HEK293 (cell line): ENCODE measurements at regions not wholly inside any gene's neighbourhood (a gene's known extent, or its start where the extent isn't known, plus 50 kb on each side); places are given as distances from the start of the nearest gene placed in this dataset.

Experiments
- CTCF ChIP-seq: fragments of 450-650 bp; formaldehyde crosslinking; IDR thresholded peaks from 2 replicates; pipeline ENCODE4 v1.5.1; 2016; ENCODE audit warnings: missing biosample characterization, missing genetic modification characterization
- GLIS1 ChIP-seq: fragments of 450-650 bp; formaldehyde crosslinking; IDR thresholded peaks from 2 replicates; pipeline ENCODE4 v1.5.1; 2016; ENCODE audit warnings: missing biosample characterization, missing genetic modification characterization
- HOXC10 ChIP-seq: sonication (generic); formaldehyde crosslinking; IDR thresholded peaks from 2 replicates; pipeline ENCODE4 v1.8.1; 2023; ENCODE audit warnings: mild to moderate bottlenecking, missing genetic modification reagents
- SP3 ChIP-seq: fragments of 450-650 bp; formaldehyde crosslinking; IDR thresholded peaks from 2 replicates; pipeline ENCODE4 v1.5.1; 2016; ENCODE audit warnings: missing biosample characterization, missing genetic modification characterization
- TRIM28 ChIP-seq: IDR thresholded peaks from 2 replicates; pipeline ENCODE4 v1.6.1; 2011; ENCODE audit warnings: low read length, control low read depth, borderline replicate concordance
- ZBTB8A ChIP-seq: fragments of 450-650 bp; formaldehyde crosslinking; IDR thresholded peaks from 2 replicates; pipeline ENCODE4 v1.5.1; 2016; ENCODE audit warnings: missing biosample characterization, missing genetic modification characterization
- ZFP3 ChIP-seq: fragments of 450-650 bp; formaldehyde crosslinking; IDR thresholded peaks from 2 replicates; pipeline ENCODE4 v1.5.1; 2016; ENCODE audit warnings: low read depth, missing biosample characterization, missing genetic modification characterization
- ZNF274 ChIP-seq, 2 experiments: fragments of 200-500 bp in 1 of 2; fragments of 450-650 bp in 1 of 2; sonication (Bioruptor generic) in 1 of 2; formaldehyde crosslinking in 1 of 2; IDR thresholded peaks; 2 replicates each; pipeline versions ENCODE4 v1.5.1 to v1.6.1; 2014 to 2016; ENCODE audit warnings: borderline replicate concordance in 1 of 2, inconsistent platforms in 1 of 2, low read length in 1 of 2, missing biosample characterization in 1 of 2, missing genetic modification characterization in 1 of 2
- ZNF645 ChIP-seq: fragments of 450-650 bp; formaldehyde crosslinking; IDR thresholded peaks from 2 replicates; pipeline ENCODE4; 2016; ENCODE audit warnings: missing biosample characterization, missing genetic modification characterization
- TF ChIP-seq, protein P1 (sequence below): fragments of 450-650 bp; formaldehyde crosslinking; IDR thresholded peaks from 2 replicates; pipeline ENCODE4 v1.5.1; 2016; ENCODE audit warnings: missing biosample characterization, missing genetic modification characterization

DNA sequence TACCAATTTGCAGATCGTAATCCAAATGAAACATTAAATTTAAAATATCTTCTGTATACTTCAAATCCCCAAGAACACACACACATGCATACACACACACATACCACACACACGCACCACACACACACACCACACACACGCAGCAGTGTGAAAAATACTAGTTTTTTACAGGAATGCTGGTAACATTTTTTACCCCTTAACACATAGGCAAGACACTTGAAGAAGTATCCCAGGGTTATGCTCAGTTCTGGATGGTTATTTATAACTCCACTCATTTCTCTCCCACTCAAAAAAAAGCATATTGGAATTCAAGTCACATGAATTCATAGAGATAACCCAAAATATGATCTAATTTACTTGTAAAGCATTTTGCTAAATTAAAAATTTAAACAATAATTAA, 325.5 kb upstream of the SLC7A11 start:
- TF ChIP-seq ZFP3 (no peak), GLIS1 (tag by site-specific recombination) (no peak), ZNF274 (IDR thresholded peaks at IDR 0.05; ENCODE audit: low read length) (no peak), ZNF274 (tag by site-specific recombination; IDR thresholded peaks at IDR 0.05; ENCODE audit: borderline replicate concordance) (no peak), ZNF645 (tag by site-specific recombination) (no peak), SP3 (tag by site-specific recombination) (no peak), HOXC10 (CRISPR knock-in tag) (no peak), CTCF (tag by site-specific recombination) (no peak), TRIM28 (no peak), ZBTB8A (tag by site-specific recombination) (no peak)
- TF ChIP-seq, protein P1, sequence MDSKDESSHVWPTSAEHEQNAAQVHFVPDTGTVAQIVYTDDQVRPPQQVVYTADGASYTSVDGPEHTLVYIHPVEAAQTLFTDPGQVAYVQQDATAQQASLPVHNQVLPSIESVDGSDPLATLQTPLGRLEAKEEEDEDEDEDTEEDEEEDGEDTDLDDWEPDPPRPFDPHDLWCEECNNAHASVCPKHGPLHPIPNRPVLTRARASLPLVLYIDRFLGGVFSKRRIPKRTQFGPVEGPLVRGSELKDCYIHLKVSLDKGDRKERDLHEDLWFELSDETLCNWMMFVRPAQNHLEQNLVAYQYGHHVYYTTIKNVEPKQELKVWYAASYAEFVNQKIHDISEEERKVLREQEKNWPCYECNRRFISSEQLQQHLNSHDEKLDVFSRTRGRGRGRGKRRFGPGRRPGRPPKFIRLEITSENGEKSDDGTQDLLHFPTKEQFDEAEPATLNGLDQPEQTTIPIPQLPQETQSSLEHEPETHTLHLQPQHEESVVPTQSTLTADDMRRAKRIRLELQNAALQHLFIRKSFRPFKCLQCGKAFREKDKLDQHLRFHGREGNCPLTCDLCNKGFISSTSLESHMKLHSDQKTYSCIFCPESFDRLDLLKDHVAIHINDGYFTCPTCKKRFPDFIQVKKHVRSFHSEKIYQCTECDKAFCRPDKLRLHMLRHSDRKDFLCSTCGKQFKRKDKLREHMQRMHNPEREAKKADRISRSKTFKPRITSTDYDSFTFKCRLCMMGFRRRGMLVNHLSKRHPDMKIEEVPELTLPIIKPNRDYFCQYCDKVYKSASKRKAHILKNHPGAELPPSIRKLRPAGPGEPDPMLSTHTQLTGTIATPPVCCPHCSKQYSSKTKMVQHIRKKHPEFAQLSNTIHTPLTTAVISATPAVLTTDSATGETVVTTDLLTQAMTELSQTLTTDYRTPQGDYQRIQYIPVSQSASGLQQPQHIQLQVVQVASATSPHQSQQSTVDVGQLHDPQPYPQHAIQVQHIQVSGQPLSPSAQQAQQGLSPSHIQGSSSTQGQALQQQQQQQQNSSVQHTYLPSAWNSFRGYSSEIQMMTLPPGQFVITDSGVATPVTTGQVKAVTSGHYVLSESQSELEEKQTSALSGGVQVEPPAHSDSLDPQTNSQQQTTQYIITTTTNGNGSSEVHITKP (tag by site-specific recombination): no peak
